Fibroblast of the aortic adventitia (primary cell): ENCODE measurements at regions not wholly inside any gene's neighbourhood (a gene's known extent, or its start where the extent isn't known, plus 50 kb on each side); places are given as distances from the start of the nearest gene placed in this dataset.

ENCODE experiments used
- DNase-seq: peaks from one replicate; pipeline ENCODE4 v3.0.0-alpha.2; 2010; ENCODE audit warnings: low read depth
- H3K4me3 ChIP-seq: 2 replicates; pipeline ENCODE4 v1.5.1; 2011; ENCODE audit warnings: low read depth, mild to moderate bottlenecking, control low read depth, low read length, moderate library complexity
- TF ChIP-seq, protein P1 (sequence below): IDR thresholded peaks from 2 replicates; pipeline ENCODE4 v1.5.1; 2011; ENCODE audit warnings: mild to moderate bottlenecking, low read length, control low read depth, inconsistent platforms; ENCODE audit not compliant: insufficient read depth

DNA sequence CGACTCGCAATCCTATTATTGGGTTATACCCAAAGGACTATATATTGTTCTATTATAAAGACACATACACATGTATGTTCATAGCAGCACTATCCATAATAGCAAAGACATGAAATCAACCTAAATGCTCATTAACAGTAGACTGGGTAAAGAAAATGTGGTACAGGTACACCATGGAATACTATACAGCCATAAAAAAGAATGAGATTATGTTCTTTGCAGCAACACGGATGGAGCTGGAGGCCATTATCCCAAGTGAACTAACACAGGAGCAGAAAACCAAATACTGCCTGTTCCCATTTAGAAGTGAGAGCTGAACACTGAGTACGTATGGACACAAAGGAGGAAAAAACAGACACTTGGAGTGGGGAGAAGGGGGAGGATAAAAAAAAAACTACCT is 536.8 kb upstream of the DPP6 start:
- no peak for DNase-seq
- TF ChIP-seq, protein P1, sequence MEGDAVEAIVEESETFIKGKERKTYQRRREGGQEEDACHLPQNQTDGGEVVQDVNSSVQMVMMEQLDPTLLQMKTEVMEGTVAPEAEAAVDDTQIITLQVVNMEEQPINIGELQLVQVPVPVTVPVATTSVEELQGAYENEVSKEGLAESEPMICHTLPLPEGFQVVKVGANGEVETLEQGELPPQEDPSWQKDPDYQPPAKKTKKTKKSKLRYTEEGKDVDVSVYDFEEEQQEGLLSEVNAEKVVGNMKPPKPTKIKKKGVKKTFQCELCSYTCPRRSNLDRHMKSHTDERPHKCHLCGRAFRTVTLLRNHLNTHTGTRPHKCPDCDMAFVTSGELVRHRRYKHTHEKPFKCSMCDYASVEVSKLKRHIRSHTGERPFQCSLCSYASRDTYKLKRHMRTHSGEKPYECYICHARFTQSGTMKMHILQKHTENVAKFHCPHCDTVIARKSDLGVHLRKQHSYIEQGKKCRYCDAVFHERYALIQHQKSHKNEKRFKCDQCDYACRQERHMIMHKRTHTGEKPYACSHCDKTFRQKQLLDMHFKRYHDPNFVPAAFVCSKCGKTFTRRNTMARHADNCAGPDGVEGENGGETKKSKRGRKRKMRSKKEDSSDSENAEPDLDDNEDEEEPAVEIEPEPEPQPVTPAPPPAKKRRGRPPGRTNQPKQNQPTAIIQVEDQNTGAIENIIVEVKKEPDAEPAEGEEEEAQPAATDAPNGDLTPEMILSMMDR: no peak
- no peak overlapping the region for H3K4me3 ChIP-seq

DNA sequence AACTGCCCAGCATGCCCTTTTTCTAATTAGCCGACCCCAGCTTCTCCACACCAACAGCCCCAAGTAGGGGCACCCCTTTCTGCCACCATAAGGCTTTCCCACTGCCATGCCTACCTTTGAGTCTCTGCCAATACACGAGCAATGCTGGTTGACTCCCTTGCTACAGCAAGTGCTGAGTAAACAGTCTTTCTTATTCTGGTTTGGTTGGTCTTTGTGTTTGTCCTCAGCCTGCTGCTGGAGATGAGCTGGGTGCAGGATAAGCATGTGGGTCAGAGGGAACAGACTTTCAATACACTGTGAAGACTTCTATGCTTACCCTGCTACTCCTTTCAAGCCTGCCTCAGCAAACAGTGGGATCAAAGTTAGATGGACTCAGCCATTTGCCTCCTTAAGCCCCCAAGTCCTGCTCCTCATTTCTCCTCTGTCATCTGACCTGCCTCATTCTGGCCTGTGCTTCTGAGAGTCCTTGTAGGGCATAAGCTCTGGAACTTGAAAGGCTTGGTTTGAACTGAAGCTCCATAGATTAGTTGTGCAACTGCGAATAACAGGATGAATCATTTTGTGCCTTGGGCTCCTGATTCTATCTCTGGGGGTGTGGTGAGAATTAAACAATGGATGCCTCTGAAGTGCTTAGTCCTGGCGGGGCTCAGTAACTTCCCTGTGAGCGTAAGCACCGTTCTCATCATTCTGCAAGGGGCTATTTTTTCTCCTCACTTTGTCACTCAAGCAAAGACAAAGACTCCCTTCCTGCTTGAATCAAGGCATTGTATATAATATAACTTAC is 533.8 kb upstream of the DPP6 start:
- no peak for DNase-seq
- TF ChIP-seq, protein P1: no peak

DNA sequence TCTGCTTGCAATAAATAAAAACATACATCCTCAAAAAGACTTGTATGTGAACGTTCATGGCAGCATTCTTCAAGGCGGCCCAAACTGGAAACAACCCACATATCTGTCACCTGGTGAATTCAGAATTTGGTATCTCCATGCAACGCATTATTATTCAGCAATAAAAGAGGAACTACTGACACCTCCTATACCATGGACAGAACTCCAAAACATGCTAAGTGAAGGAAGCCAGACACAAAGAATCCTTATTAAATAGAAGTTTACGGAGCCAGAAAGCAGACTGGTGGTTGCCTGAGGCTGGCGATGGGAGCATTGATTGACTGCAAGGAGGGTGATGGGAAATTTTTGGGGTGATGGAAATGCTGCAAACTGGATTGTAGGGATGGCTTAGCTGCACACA is 530.8 kb upstream of the DPP6 start:
- DNase-seq: no peak
- no peak overlapping the region for H3K4me3 ChIP-seq
- TF ChIP-seq, protein P1: no peak

More for the DNA sequence above, 533.8 kb upstream of the DPP6 start:
- H3K4me3 ChIP-seq: no peak overlapping the region

DNA sequence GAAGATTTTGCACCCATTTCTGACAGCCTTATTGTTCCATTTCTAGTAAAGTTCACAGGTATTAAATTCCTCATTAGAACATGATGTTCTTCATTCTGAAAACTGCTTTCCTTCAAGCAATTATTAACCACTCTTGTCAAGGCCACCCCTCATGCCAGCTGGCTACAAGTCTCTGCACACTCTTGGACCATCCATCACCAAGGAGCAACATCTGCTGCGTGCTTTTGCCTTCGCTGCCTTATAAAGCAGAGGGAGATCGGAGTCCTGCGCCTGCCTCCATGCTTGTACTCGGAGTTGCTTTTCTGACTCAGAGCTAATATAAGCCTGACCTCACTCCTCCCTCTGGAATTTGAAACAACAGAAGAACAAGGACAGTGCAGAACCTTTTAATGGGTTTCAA is 529.9 kb upstream of the DPP6 start:
- no peak overlapping the region for H3K4me3 ChIP-seq
- no peak for DNase-seq
- TF ChIP-seq, protein P1: no peak

DNA sequence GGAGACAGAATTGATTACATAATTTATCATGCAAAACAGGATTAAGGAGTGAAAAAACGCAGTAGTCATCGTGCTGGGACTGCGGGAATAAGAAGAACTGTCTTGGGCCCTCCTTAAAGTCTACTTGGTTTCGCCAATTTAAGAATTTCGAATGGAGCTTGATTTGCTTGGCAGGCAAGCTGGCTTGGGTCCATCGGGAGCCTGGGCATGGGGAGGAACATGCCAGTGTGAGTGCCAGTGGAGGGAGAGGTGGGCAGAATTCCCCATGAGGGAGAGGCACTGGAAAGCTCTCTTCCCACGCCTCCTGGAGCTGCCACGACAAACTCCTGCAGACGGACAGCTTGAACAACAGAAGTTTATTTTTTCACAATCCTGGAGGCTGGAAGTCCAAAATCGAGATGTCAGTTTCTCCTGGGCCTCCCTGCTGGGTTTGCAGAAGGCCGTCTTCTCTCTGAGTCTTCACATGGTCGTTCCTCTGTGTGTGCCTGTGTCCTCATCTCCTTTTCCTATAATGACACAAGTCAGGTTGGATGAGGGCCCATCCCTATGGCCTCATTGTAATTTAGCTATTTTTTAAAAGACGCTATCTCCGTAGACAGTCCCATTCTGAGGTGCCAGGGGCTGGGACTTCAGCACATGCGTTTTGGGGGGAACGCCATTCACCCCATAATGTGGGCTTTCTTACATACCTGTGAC is 528.7 kb upstream of the DPP6 start:
- H3K4me3 ChIP-seq: no peak overlapping the region
- TF ChIP-seq, protein P1: no peak
- no peak for DNase-seq

DNA sequence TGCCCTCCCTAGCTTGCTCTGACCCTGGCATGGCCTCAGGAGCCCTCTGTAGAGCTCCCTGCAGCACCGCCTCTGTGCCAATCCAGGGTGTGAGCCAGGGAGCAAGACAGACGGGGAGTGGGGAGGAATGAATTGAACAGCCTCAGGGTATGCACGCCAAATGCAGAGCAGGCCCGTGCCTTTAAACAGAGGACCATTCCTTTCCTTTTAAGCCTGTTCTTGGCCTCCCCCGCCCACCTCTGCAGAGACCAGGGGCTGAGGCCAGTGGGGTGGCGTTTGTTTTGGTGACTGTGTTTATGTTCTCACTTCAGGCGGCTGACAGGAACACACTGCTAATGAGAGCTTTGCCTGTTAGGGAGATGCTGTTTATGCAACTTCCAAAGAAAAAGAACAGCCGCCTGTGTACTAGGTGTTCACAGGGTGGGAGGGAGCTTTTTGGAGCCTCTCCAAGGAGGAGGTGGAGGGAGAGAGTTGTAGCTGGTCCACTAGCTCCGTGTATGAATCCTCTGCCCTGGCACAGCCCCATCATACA is 528.1 kb upstream of the DPP6 start:
- no peak for DNase-seq
- no peak overlapping the region for H3K4me3 ChIP-seq
- TF ChIP-seq, protein P1: no peak
